ENCODE measurements at regions not wholly inside any gene's neighbourhood (a gene's known extent, or its start where the extent isn't known, plus 50 kb on each side); places are given as distances from the start of the nearest gene placed in this dataset.

GRCh38 chr10:105351187-105351586 lies 710.1 kb downstream of the SORCS3 start:
- H3K4me3 ChIP-seq, result no peak overlapping the region
- TF ChIP-seq CTCF (IDR thresholded peaks at IDR 0.05; ENCODE audit: low read depth, low read length), result no peak
- no peaks in the 10 kb centered on the region for H3K9me3 ChIP-seq (ENCODE audit: low read depth)
- H3K27ac ChIP-seq, result no peak overlapping the region
- H3K36me3 ChIP-seq, result no peaks in the 10 kb centered on the region
- no peaks in the 10 kb centered on the region for H3K4me1 ChIP-seq (ENCODE audit: low read depth)
- no peaks in the 10 kb centered on the region for H3K27me3 ChIP-seq
- DNase-seq (ENCODE audit: low read depth in 1 of 2, low spot score in 1 of 2), result no peak

- no peaks in the 10 kb centered on the region for H3K27me3 ChIP-seq
- H3K9me3 ChIP-seq (ENCODE audit: low read depth), result no peaks in the 10 kb centered on the region
- no peaks in the 10 kb centered on the region for H3K36me3 ChIP-seq
- no peaks in the 10 kb centered on the region for H3K4me1 ChIP-seq (ENCODE audit: low read depth)
- no peak overlapping the region for H3K27ac ChIP-seq
- no peak for TF ChIP-seq CTCF (IDR thresholded peaks at IDR 0.05; ENCODE audit: low read depth, low read length)
- no peak overlapping the region for H3K4me3 ChIP-seq
- DNase-seq (ENCODE audit: low read depth in 1 of 2, low spot score in 1 of 2), result no peak
Measured at GRCh38 chr10:105347487-105347886, 706.4 kb downstream of the SORCS3 start.

- H3K4me3 ChIP-seq, result no peak overlapping the region
- H3K9me3 ChIP-seq (ENCODE audit: low read depth), result no peaks in the 10 kb centered on the region
- no peak overlapping the region for H3K27ac ChIP-seq
- no peaks in the 10 kb centered on the region for H3K27me3 ChIP-seq
- no peaks in the 10 kb centered on the region for H3K36me3 ChIP-seq
- TF ChIP-seq CTCF (IDR thresholded peaks at IDR 0.05; ENCODE audit: low read depth, low read length), result no peak
- no peaks in the 10 kb centered on the region for H3K4me1 ChIP-seq (ENCODE audit: low read depth)
- DNase-seq (ENCODE audit: low read depth in 1 of 2, low spot score in 1 of 2), result no peak
Measured at GRCh38 chr10:105342606-105343005, 701.5 kb downstream of the SORCS3 start.

- TF ChIP-seq CTCF (IDR thresholded peaks at IDR 0.05; ENCODE audit: low read depth, low read length), result no peak
- H3K27me3 ChIP-seq, result no peaks in the 10 kb centered on the region
- no peaks in the 10 kb centered on the region for H3K9me3 ChIP-seq (ENCODE audit: low read depth)
- no peaks in the 10 kb centered on the region for H3K4me1 ChIP-seq (ENCODE audit: low read depth)
- no peak overlapping the region for H3K4me3 ChIP-seq
- no peak overlapping the region for H3K27ac ChIP-seq
- no peak for DNase-seq (ENCODE audit: low read depth in 1 of 2, low spot score in 1 of 2)
- no peaks in the 10 kb centered on the region for H3K36me3 ChIP-seq
Measured at GRCh38 chr10:105339669-105340068, 698.6 kb downstream of the SORCS3 start.

GRCh38 chr10:105328503-105329133 lies 687.5 kb downstream of the SORCS3 start:
- Histone ChIP-seq H3K36me3 (no peaks in the 10 kb centered on the region), H3K4me1 (ENCODE audit: low read depth) (no peaks in the 10 kb centered on the region), H3K9me3 (ENCODE audit: low read depth) (no peaks in the 10 kb centered on the region), H3K4me3 (no peak overlapping the region), H3K27me3 (no peaks in the 10 kb centered on the region), H3K27ac (no peak overlapping the region)
- DNase-seq (ENCODE audit: low read depth in 1 of 2, low spot score in 1 of 2), result no peak
- TF ChIP-seq CTCF (IDR thresholded peaks at IDR 0.05; ENCODE audit: low read depth, low read length), result no peak
